ENCODE measurements at regions not wholly inside any gene's neighbourhood (a gene's known extent, or its start where the extent isn't known, plus 50 kb on each side); places are given as distances from the start of the nearest gene placed in this dataset.

DNA sequence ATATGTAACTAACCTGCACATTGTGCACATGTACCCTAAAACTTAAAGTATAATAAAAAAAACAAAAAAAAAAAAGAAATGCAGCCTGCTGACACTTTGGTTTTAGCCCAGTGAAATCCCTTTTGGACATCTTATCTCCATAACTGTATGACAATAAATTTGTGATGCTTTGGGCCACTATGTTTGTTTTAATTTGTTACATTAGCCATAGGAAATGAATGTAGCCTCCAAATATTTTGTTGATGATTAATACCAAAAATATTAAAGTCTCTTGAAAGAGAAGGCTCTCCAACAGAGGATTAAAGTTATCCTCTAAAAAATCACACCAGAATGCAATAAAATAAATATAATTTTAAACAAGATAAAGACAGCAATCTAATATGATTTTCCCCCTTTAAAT, 852.7 kb upstream of the SLIT2 start:
- Mint-ChIP-seq H3K4me3 (no peak overlapping the region), H3K9me3 (peaks cover 4% of the 10 kb centered on the region; the same call in 1 of the 2 replicates), H3K27ac (no peak overlapping the region), H3K36me3 (ENCODE audit: low read depth) (peaks cover 10% of the 10 kb centered on the region; the same call in 1 of the 2 replicates), H3K4me1 (ENCODE audit: low read depth) (peaks cover 30% of the 10 kb centered on the region), H3K27me3 (ENCODE audit: insufficient read depth) (peaks cover 1% of the 10 kb centered on the region)
- TF ChIP-seq, protein P1, sequence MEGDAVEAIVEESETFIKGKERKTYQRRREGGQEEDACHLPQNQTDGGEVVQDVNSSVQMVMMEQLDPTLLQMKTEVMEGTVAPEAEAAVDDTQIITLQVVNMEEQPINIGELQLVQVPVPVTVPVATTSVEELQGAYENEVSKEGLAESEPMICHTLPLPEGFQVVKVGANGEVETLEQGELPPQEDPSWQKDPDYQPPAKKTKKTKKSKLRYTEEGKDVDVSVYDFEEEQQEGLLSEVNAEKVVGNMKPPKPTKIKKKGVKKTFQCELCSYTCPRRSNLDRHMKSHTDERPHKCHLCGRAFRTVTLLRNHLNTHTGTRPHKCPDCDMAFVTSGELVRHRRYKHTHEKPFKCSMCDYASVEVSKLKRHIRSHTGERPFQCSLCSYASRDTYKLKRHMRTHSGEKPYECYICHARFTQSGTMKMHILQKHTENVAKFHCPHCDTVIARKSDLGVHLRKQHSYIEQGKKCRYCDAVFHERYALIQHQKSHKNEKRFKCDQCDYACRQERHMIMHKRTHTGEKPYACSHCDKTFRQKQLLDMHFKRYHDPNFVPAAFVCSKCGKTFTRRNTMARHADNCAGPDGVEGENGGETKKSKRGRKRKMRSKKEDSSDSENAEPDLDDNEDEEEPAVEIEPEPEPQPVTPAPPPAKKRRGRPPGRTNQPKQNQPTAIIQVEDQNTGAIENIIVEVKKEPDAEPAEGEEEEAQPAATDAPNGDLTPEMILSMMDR (IDR thresholded peaks at IDR 0.05): no peak
- DNase-seq: peak; percentile 66

- H3K9me3 Mint-ChIP-seq: no peaks in the 10 kb centered on the region; the same call in 1 of the 2 replicates
- TF ChIP-seq, protein P1 (IDR thresholded peaks at IDR 0.05): no peak
- H3K36me3 Mint-ChIP-seq (ENCODE audit: low read depth): peaks cover 18% of the 10 kb centered on the region
- peaks cover 23% of the 10 kb centered on the region for H3K4me1 Mint-ChIP-seq (ENCODE audit: low read depth)
- H3K27me3 Mint-ChIP-seq (ENCODE audit: insufficient read depth): no peaks in the 10 kb centered on the region; the same call in 1 of the 2 replicates
- DNase-seq: peak; percentile 37
- H3K4me3 Mint-ChIP-seq: peak overlapping the region; percentile 63
- peak overlapping the region; percentile 6 for H3K27ac Mint-ChIP-seq
These were observed 864.9 kb upstream of the SLIT2 start for GRCh38 chr4:19386786-19387185.

DNA sequence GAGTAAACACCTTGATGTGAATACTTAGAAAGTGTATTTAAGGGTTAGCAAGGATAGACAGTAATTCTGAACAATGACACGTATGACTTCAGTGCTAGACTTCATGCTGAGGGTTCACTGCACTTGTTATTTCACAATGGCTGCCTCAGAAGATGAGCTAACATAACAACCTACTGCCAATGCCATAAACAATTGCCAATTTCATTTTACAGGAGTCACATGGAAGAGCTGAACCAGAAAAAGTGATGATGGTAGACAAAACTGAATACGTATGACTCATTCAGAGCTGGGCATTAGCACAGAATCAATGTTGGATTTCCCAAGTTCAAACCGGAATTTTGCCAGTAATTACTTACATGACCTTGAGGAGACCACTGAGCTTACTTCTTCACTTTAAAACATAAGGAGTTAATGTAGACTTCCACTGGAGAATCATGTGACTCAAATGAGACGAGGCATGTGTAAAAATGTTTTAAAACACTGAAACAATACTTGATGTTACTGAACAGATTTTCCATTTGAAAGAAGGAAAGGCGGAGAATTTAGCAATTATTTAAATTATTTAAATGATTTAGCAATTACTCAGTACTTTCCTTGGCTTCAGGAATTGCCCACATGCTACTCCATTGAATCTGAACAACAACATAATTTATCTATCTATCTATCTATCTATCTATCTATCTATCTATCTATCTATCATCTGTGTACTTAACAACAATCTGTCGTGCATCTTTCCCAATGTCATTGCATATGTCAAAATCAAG, 868.5 kb upstream of the SLIT2 start:
- no peaks in the 10 kb centered on the region; the same call in 1 of the 2 replicates for H3K27me3 Mint-ChIP-seq (ENCODE audit: insufficient read depth)
- no peak overlapping the region for H3K27ac Mint-ChIP-seq
- peaks cover 23% of the 10 kb centered on the region for H3K4me1 Mint-ChIP-seq (ENCODE audit: low read depth)
- H3K9me3 Mint-ChIP-seq: no peaks in the 10 kb centered on the region
- TF ChIP-seq, protein P1 (IDR thresholded peaks at IDR 0.05): no peak
- no peak for DNase-seq
- H3K4me3 Mint-ChIP-seq: no peak overlapping the region
- peaks cover 13% of the 10 kb centered on the region; the same call in 1 of the 2 replicates for H3K36me3 Mint-ChIP-seq (ENCODE audit: low read depth)

- H3K9me3 Mint-ChIP-seq: no peaks in the 10 kb centered on the region
- H3K27me3 Mint-ChIP-seq (ENCODE audit: insufficient read depth): no peaks in the 10 kb centered on the region; the same call in 1 of the 2 replicates
- peak overlapping the region; percentile 5; the same call in 1 of the 2 replicates for H3K4me3 Mint-ChIP-seq
- TF ChIP-seq, protein P1 (IDR thresholded peaks at IDR 0.05): no peak
- DNase-seq: peak; percentile 39
- peak overlapping the region; percentile 34 for H3K27ac Mint-ChIP-seq
- H3K36me3 Mint-ChIP-seq (ENCODE audit: low read depth): peaks cover 13% of the 10 kb centered on the region; the same call in 1 of the 2 replicates
- H3K4me1 Mint-ChIP-seq (ENCODE audit: low read depth): peaks cover 14% of the 10 kb centered on the region
These were observed 870.6 kb upstream of the SLIT2 start for GRCh38 chr4:19381068-19381467.

- H3K27me3 Mint-ChIP-seq (ENCODE audit: insufficient read depth): no peaks in the 10 kb centered on the region; the same call in 1 of the 2 replicates
- peak; percentile 14 for DNase-seq
- H3K27ac Mint-ChIP-seq: peak overlapping the region; percentile 34
- H3K36me3 Mint-ChIP-seq (ENCODE audit: low read depth): peaks cover 13% of the 10 kb centered on the region; the same call in 1 of the 2 replicates
- H3K9me3 Mint-ChIP-seq: no peaks in the 10 kb centered on the region
- H3K4me3 Mint-ChIP-seq: peak overlapping the region; percentile 5; the same call in 1 of the 2 replicates
- peaks cover 18% of the 10 kb centered on the region for H3K4me1 Mint-ChIP-seq (ENCODE audit: low read depth)
- TF ChIP-seq, protein P1 (IDR thresholded peaks at IDR 0.05): no peak
These were observed 871.1 kb upstream of the SLIT2 start for GRCh38 chr4:19380600-19380999.
